Testis (tissue), 2 donors: ENCODE measurements at regions not wholly inside any gene's neighbourhood (a gene's known extent, or its start where the extent isn't known, plus 50 kb on each side); places are given as distances from the start of the nearest gene placed in this dataset.

Source experiments
- DNase-seq: peaks from one replicate; pipeline ENCODE4 v3.0.0-alpha.2; 2019
- H3K27ac ChIP-seq, 2 donors: fragments of 200-600 bp; sonication (generic); one replicate each; pipeline ENCODE4 v1.5.1; 2019
- H3K27me3 ChIP-seq: fragments of 200-600 bp; sonication (generic); one replicate; pipeline ENCODE4 v1.5.1; 2019
- H3K36me3 ChIP-seq: fragments of 200-600 bp; sonication (generic); one replicate; pipeline ENCODE4 v1.5.1; 2017; ENCODE audit warnings: low read depth; ENCODE audit errors: missing control alignments
- H3K4me1 ChIP-seq: fragments of 200-600 bp; sonication (generic); one replicate; pipeline ENCODE4 v1.5.1; 2019
- H3K4me3 ChIP-seq, 2 donors: fragments of 200-600 bp; sonication (generic); one replicate each; pipeline ENCODE4 v1.5.1; 2017 to 2019
- H3K9me3 ChIP-seq: fragments of 200-600 bp; sonication (generic); one replicate; pipeline ENCODE4 v1.5.1; 2017
- POLR2A ChIP-seq: fragments of 450-650 bp; IDR thresholded peaks from one replicate; pipeline ENCODE4 v1.6.1; 2017; ENCODE audit warnings: antibody characterized with exemption, mild to moderate bottlenecking, moderate library complexity
- WGBS, 2 donors: methylation state at CpG; one replicate each; pipeline ENCODE4 v1.1.5; 2018; 5-methylcytosine and 5-hydroxymethylcytosine counted together
- intact Hi-C: fragments of 100-400 bp; cut with DNase I; formaldehyde crosslinking; loops from one replicate; pipeline ENCODE4 v1.15.1; 2023; ENCODE audit warnings: low total_unique reads
- TF ChIP-seq, protein P1 (sequence below), 3 experiments: fragments of 450-650 bp in 2 of 3; fragments of 200-600 bp in 1 of 3; sonication (generic) in 1 of 3; IDR thresholded peaks; one replicate each; pipeline ENCODE4 v1.5.1; 2016 to 2019; ENCODE audit warnings: antibody characterized with exemption in 3 of 3, mild to moderate bottlenecking in 2 of 3, moderate library complexity in 1 of 3

DNA sequence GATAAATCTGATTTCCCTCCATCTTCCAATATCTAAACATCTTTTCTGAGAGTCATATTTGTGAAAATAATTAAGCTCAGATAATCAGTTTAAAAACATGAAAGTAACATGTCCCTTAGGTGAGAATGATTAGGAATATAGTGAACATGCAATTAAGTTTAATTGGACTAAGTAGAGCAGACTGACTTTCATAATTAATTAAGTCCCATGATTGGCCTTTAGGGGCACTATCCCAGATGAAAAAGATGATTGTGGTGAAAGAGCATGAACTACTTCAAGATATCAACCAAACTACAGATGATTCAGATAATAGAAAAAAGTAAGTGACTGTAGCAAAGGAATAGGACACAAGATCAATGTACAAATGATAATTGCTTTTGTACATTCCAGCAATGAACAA, 758.8 kb downstream of the STIM2 start:
- TF ChIP-seq POLR2A: no peak
- TF ChIP-seq, protein P1, sequence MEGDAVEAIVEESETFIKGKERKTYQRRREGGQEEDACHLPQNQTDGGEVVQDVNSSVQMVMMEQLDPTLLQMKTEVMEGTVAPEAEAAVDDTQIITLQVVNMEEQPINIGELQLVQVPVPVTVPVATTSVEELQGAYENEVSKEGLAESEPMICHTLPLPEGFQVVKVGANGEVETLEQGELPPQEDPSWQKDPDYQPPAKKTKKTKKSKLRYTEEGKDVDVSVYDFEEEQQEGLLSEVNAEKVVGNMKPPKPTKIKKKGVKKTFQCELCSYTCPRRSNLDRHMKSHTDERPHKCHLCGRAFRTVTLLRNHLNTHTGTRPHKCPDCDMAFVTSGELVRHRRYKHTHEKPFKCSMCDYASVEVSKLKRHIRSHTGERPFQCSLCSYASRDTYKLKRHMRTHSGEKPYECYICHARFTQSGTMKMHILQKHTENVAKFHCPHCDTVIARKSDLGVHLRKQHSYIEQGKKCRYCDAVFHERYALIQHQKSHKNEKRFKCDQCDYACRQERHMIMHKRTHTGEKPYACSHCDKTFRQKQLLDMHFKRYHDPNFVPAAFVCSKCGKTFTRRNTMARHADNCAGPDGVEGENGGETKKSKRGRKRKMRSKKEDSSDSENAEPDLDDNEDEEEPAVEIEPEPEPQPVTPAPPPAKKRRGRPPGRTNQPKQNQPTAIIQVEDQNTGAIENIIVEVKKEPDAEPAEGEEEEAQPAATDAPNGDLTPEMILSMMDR (IDR thresholded peaks at IDR 0.05): no peak
- no peak overlapping the region for H3K27ac ChIP-seq
- no peaks in the 10 kb centered on the region for H3K9me3 ChIP-seq
- H3K4me3 ChIP-seq: no peak overlapping the region
- intact Hi-C loops: no loop called here
- no peaks in the 10 kb centered on the region for H3K27me3 ChIP-seq
- no peaks in the 10 kb centered on the region for H3K36me3 ChIP-seq
- H3K4me1 ChIP-seq: no peaks in the 10 kb centered on the region
- no peak for DNase-seq

DNA sequence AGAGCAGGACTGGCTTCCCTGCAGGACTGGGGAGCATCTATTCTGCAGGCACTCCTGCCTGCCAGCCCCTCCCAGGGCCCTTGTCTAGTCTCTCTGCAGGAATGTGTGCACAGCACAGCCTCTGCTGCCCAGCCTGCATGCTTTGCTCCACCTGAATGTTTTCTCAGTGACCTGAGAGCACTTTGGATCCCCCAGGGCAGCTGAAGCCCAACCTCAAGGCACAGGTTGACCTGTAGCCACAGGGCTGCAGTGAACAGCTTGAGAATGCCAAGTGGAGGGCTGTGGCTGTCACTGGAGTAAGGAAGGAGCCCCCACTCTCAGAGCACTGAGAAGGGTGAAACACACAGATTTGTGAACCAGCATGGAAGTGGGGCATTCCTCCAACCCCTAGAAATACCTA, 760.2 kb downstream of the STIM2 start:
- no peak for DNase-seq

DNA sequence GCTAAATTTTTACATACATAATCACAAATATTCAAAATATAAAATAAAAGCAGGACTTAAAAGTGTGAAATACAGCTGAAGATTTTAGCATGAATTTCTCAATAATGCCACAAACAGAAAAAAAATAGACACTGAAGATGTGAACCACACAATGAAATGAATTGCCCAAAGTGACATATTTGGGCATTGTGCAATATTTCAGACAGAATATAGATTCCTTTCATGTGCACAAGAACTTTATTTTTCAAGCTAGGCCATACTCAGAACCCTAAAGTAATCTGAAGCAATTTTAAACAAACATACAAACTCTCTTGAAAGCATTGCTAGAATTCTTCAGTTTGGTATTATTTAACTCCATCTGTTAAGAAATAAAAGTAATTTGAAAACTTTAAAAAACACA, 764.1 kb downstream of the STIM2 start:
- Histone ChIP-seq H3K9me3 (no peaks in the 10 kb centered on the region), H3K27ac (no peak overlapping the region), H3K36me3 (no peaks in the 10 kb centered on the region), H3K4me3 (no peak overlapping the region), H3K4me1 (no peaks in the 10 kb centered on the region), H3K27me3 (no peaks in the 10 kb centered on the region)
- no peak for DNase-seq
- intact Hi-C loops: no loop called here
- TF ChIP-seq POLR2A: no peak
- TF ChIP-seq, protein P1 (IDR thresholded peaks at IDR 0.05): no peak

More for the DNA sequence above, 760.2 kb downstream of the STIM2 start:
- intact Hi-C loops: no loop called here
- TF ChIP-seq, protein P1 (IDR thresholded peaks at IDR 0.05): no peak
- no peak for TF ChIP-seq POLR2A
- no peaks in the 10 kb centered on the region for H3K9me3 ChIP-seq
- H3K4me1 ChIP-seq: no peaks in the 10 kb centered on the region
- no peaks in the 10 kb centered on the region for H3K27me3 ChIP-seq
- no peak overlapping the region for H3K27ac ChIP-seq
- no peak overlapping the region for H3K4me3 ChIP-seq
- no peaks in the 10 kb centered on the region for H3K36me3 ChIP-seq

DNA sequence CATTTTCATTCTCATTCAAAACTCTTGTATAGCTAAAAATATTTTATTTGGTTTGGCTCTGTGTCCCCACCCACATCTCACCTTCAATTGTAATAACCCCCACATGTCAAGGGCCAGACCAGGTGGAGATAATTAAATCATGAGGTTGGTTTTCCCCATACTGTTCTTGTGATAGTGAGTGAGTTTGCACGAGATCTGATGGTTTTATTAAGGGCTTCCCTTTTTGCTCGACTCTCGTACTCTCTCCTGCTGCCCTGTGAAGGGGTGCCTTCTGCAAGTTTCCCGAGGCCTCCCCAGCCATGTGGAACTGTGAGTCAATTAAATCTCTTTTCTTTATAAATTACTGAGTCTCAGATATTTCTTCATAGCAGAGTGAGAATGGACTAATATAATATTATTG, 768.0 kb downstream of the STIM2 start:
- no peak overlapping the region for H3K27ac ChIP-seq
- no peak for TF ChIP-seq POLR2A
- TF ChIP-seq, protein P1 (IDR thresholded peaks at IDR 0.05): no peak
- no peak overlapping the region for H3K4me3 ChIP-seq
- no peaks in the 10 kb centered on the region for H3K36me3 ChIP-seq
- no peak for DNase-seq
- no peaks in the 10 kb centered on the region for H3K9me3 ChIP-seq
- WGBS, 2 donors: 85 to 86% methylated on average over 4 of the region's 4 CpGs
- no peaks in the 10 kb centered on the region for H3K4me1 ChIP-seq
- no peaks in the 10 kb centered on the region for H3K27me3 ChIP-seq
- intact Hi-C loops: no loop called here

DNA sequence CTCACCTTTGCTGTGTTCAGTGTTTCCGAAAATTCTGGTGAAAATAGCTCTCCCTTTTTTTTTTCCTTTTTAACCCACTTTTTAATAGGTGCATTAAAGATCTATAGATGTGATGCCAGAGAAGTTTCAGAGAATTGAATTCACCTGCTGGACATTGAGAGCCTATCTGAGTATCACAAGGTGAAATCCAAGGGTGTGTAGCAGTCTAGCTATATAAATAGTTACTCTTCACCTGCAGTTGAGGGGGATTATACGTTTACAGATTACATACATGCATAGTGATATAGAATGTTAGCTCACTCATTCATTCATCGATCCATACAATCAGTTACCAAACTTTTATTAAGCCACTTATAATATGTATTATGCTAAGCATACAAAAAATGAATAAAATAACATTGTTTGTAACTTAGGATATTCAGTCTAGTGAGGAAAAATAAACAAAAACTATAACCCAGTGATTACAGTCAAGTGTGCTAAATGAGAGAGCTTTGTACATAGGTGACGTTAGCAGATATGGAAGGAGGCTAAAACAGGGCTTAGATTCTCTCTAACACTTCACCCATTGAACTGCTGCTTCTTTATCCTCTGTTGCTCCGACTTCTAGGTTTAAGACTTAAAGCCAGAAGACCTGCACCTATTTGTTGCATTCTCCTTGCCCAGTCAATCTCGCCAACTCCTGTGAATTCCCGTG, 769.0 kb downstream of the STIM2 start:
- no peak for DNase-seq
- 69% methylated on average over 7 of the region's 7 CpGs for WGBS, 2 donors
- TF ChIP-seq POLR2A: no peak
- TF ChIP-seq, protein P1 (IDR thresholded peaks at IDR 0.05): no peak

More for the DNA sequence above, 769.0 kb downstream of the STIM2 start:
- no peak overlapping the region for H3K27ac ChIP-seq
- H3K36me3 ChIP-seq: no peaks in the 10 kb centered on the region
- no peaks in the 10 kb centered on the region for H3K9me3 ChIP-seq
- H3K4me1 ChIP-seq: no peaks in the 10 kb centered on the region
- no peak overlapping the region for H3K4me3 ChIP-seq
- H3K27me3 ChIP-seq: no peaks in the 10 kb centered on the region
- intact Hi-C loops: no loop called here
